ENCODE measurements at regions not wholly inside any gene's neighbourhood (a gene's known extent, or its start where the extent isn't known, plus 50 kb on each side); places are given as distances from the start of the nearest gene placed in this dataset.
A peak's percentile ranks its signal among the peaks of the same experiment; 100 is the strongest.
"Not testable (repeated sequence)": the region's sequence is repeated elsewhere in the genome, so short reads cannot be mapped to it uniquely, and the experiment has no call there.

- DNase-seq (ENCODE audit: low read depth in 2 of 2) = not testable (repeated sequence)
Measured at GRCh38 chr17:45554479-45554878, 64.0 kb upstream of the PLEKHM1 start.

- DNase-seq (ENCODE audit: low read depth in 2 of 2) = not testable (repeated sequence)
Measured at GRCh38 chr17:45558821-45559220, 68.3 kb upstream of the PLEKHM1 start.

GRCh38 chr17:45562868-45563267 is 72.3 kb upstream of the PLEKHM1 start:
- DNase-seq (ENCODE audit: low read depth in 2 of 2) = not testable (repeated sequence)

- not testable (repeated sequence) for DNase-seq (ENCODE audit: low read depth in 2 of 2)
Measured at GRCh38 chr17:45563283-45563682, 72.8 kb upstream of the PLEKHM1 start.

- not testable (repeated sequence) for DNase-seq (ENCODE audit: low read depth in 2 of 2)
Measured at GRCh38 chr17:45568275-45568674, 77.8 kb upstream of the PLEKHM1 start.

- DNase-seq (ENCODE audit: low read depth in 2 of 2) = not testable (repeated sequence)
Measured at GRCh38 chr17:45573326-45573725, 82.8 kb upstream of the PLEKHM1 start.

GRCh38 chr17:45573924-45574770 is 83.6 kb upstream of the PLEKHM1 start:
- no peak for DNase-seq (ENCODE audit: low read depth in 2 of 2)

GRCh38 chr17:45575126-45575885 is 84.8 kb upstream of the PLEKHM1 start:
- no peak for DNase-seq (ENCODE audit: low read depth in 2 of 2)

- DNase-seq (ENCODE audit: low read depth in 2 of 2) = not testable (repeated sequence)
Measured at GRCh38 chr17:45576527-45577307, 86.2 kb upstream of the PLEKHM1 start.

GRCh38 chr17:45577571-45578279 is 87.2 kb upstream of the PLEKHM1 start:
- no peak for DNase-seq (ENCODE audit: low read depth in 2 of 2)

- DNase-seq (ENCODE audit: low read depth in 2 of 2) = no peak
Measured at GRCh38 chr17:45578516-45579455, 88.3 kb upstream of the PLEKHM1 start.

GRCh38 chr17:45579529-45580495 is 89.3 kb upstream of the PLEKHM1 start:
- no peak for DNase-seq (ENCODE audit: low read depth in 2 of 2)

- DNase-seq (ENCODE audit: low read depth in 2 of 2) = no peak
Measured at GRCh38 chr17:45580924-45581323, 90.4 kb upstream of the PLEKHM1 start.

- DNase-seq (ENCODE audit: low read depth in 2 of 2) = no peak
Measured at GRCh38 chr17:45581860-45582259, 91.3 kb upstream of the PLEKHM1 start.

GRCh38 chr17:45584092-45585036 is 93.8 kb upstream of the PLEKHM1 start:
- peak; percentile 27 to 53 for DNase-seq (ENCODE audit: low read depth in 2 of 2)

GRCh38 chr17:45585037-45585733 is 94.7 kb upstream of the PLEKHM1 start:
- peak; percentile 65 to 76 for DNase-seq (ENCODE audit: low read depth in 2 of 2)
